ENCODE measurements at regions not wholly inside any gene's neighbourhood (a gene's known extent, or its start where the extent isn't known, plus 50 kb on each side); places are given as distances from the start of the nearest gene placed in this dataset.

GRCh38 chr13:107233541-107233940 lies 665.6 kb upstream of the ARGLU1 start:
- TF ChIP-seq CTCF (IDR thresholded peaks at IDR 0.05) (no peak), POLR2A (IDR thresholded peaks at IDR 0.05) (no peak), POLR2AphosphoS5 (IDR thresholded peaks at IDR 0.05) (no peak)
- DNase-seq (ENCODE audit: low spot score in 2 of 2) = no peak
- H3K4me1 ChIP-seq = no peaks in the 10 kb centered on the region
- H3K27me3 ChIP-seq = no peaks in the 10 kb centered on the region
- H3K36me3 ChIP-seq = no peaks in the 10 kb centered on the region
- no peak overlapping the region for H3K4me3 ChIP-seq
- intact Hi-C loops (cut with DNase I; ENCODE audit: low total_unique reads) = no loop called here
- H3K27ac ChIP-seq = no peak overlapping the region
- no peaks in the 10 kb centered on the region for H3K9me3 ChIP-seq

GRCh38 chr13:107231944-107232343 lies 664.0 kb upstream of the ARGLU1 start:
- Histone ChIP-seq H3K36me3 (no peaks in the 10 kb centered on the region), H3K4me3 (no peak overlapping the region), H3K9me3 (no peaks in the 10 kb centered on the region), H3K27me3 (no peaks in the 10 kb centered on the region), H3K4me1 (no peaks in the 10 kb centered on the region), H3K27ac (no peak overlapping the region)
- intact Hi-C loops (cut with DNase I; ENCODE audit: low total_unique reads) = no loop called here
- DNase-seq (ENCODE audit: low spot score in 2 of 2) = no peak
- TF ChIP-seq CTCF (IDR thresholded peaks at IDR 0.05) (no peak), POLR2A (IDR thresholded peaks at IDR 0.05) (no peak), POLR2AphosphoS5 (IDR thresholded peaks at IDR 0.05) (no peak)

- intact Hi-C loops (cut with DNase I; ENCODE audit: low total_unique reads) = no loop called here
Observed at GRCh38 chr13:107223867-107224266, 655.9 kb upstream of the ARGLU1 start.

GRCh38 chr13:107222597-107222996 lies 654.7 kb upstream of the ARGLU1 start:
- no peak for DNase-seq (ENCODE audit: low spot score in 2 of 2)
- intact Hi-C loops (cut with DNase I; ENCODE audit: low total_unique reads) = no loop called here
- Histone ChIP-seq H3K4me1 (no peaks in the 10 kb centered on the region), H3K27ac (no peak overlapping the region), H3K9me3 (no peaks in the 10 kb centered on the region), H3K4me3 (no peak overlapping the region), H3K36me3 (no peaks in the 10 kb centered on the region), H3K27me3 (no peaks in the 10 kb centered on the region)
- TF ChIP-seq CTCF (IDR thresholded peaks at IDR 0.05) (no peak), POLR2A (IDR thresholded peaks at IDR 0.05) (no peak), POLR2AphosphoS5 (IDR thresholded peaks at IDR 0.05) (no peak)

More at GRCh38 chr13:107223867-107224266, 655.9 kb upstream of the ARGLU1 start:
- Histone ChIP-seq H3K4me3 (no peak overlapping the region), H3K27me3 (no peaks in the 10 kb centered on the region), H3K36me3 (no peaks in the 10 kb centered on the region), H3K9me3 (no peaks in the 10 kb centered on the region), H3K27ac (no peak overlapping the region), H3K4me1 (no peaks in the 10 kb centered on the region)
- DNase-seq (ENCODE audit: low spot score in 2 of 2) = no peak
- no peak for TF ChIP-seq CTCF (IDR thresholded peaks at IDR 0.05)
- no peak for TF ChIP-seq POLR2AphosphoS5 (IDR thresholded peaks at IDR 0.05)
- TF ChIP-seq POLR2A (IDR thresholded peaks at IDR 0.05) = no peak

GRCh38 chr13:107220245-107220644 lies 652.3 kb upstream of the ARGLU1 start:
- DNase-seq (ENCODE audit: low spot score in 2 of 2) = no peak
- H3K27ac ChIP-seq = no peak overlapping the region
- intact Hi-C loops (cut with DNase I; ENCODE audit: low total_unique reads) = no loop called here
- H3K9me3 ChIP-seq = no peaks in the 10 kb centered on the region
- H3K27me3 ChIP-seq = no peaks in the 10 kb centered on the region
- no peak overlapping the region for H3K4me3 ChIP-seq
- TF ChIP-seq CTCF (IDR thresholded peaks at IDR 0.05) (no peak), POLR2A (IDR thresholded peaks at IDR 0.05) (no peak), POLR2AphosphoS5 (IDR thresholded peaks at IDR 0.05) (no peak)
- H3K4me1 ChIP-seq = no peaks in the 10 kb centered on the region
- no peaks in the 10 kb centered on the region for H3K36me3 ChIP-seq

Data from breast epithelium (tissue), 4 donors.